ENCODE measurements at regions not wholly inside any gene's neighbourhood (a gene's known extent, or its start where the extent isn't known, plus 50 kb on each side); places are given as distances from the start of the nearest gene placed in this dataset.
"Not testable (repeated sequence)": the region's sequence is repeated elsewhere in the genome, so short reads cannot be mapped to it uniquely, and the experiment has no call there.

DNA sequence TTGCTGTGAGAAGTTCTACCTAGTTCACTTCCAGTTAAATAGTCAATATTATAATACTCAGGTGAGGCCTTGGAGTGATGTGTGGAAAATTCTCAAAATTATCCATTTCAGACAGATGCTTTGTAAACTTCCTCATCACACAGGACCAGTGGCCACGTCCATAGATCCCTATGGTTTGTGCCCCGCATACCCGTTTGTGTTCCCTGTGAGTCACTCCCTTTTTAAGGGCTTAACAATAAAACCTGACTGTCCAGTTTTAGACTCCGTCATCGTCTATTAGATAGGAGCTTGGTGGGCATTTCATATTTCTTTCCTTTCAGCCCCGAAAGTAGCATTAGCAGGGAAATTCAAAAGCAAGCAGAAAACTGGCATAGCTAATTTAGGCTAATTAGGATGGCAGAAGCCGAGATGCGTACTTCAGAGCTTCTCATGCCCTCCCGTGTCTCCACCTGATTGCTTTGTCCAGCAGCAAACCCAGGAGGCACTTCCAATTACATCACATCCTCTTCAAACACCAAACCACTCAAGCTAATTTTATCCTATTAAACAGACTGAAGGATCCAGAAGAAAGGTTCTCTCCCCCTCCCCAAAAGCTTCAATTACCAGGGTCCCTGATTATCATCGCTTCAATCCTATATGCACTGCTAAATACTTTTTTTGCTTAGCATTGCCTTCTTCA, 186.6 kb upstream of the OTX2 start:
- H3K4me3 ChIP-seq (ENCODE audit: low read depth, low read length), result no peak overlapping the region

DNA sequence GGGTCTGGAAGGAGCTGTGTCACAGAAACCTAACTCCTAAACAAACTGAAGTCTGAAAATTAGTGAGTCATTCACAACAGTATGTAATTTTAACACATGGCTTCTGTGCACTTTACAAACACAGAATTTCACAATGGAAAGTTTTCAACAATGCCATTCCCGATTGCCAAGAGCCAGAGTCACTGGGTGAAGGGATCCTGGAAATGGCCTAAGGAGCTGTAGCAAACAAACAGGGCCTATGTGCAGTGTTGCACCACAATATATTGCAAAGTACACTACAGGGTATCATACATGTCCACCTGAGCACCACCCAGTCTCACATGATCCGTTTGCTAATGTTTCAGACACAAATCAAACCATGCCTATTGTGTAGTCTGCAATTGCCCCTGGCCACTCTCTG, 184.7 kb upstream of the OTX2 start:
- H3K4me3 ChIP-seq (ENCODE audit: low read depth, low read length), result no peak overlapping the region

DNA sequence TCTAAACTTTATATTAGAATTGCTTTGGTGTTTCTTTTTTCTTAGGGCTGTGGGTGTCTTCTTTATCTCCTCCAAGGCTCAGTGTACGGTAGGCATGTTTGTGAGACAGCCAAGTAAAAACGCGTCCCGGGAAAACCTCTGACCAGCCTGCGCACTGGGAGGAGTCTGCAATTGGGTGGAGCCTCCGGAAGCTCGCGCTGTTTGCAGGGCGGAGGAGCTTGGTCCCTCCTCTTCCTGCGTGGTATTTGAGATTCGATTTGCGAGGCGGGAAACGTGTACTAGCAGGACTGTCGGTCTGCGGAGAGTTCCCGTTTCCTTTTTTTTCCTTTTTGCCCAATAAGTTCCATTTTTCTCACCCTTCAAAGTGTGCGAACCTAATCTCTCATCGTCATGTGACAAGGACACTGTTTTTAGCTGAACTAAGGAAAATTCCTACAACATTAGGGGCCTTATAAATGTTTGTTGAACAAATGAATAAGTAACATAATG, 182.1 kb upstream of the OTX2 start:
- H3K4me3 ChIP-seq (ENCODE audit: low read depth, low read length), result no peak overlapping the region

DNA sequence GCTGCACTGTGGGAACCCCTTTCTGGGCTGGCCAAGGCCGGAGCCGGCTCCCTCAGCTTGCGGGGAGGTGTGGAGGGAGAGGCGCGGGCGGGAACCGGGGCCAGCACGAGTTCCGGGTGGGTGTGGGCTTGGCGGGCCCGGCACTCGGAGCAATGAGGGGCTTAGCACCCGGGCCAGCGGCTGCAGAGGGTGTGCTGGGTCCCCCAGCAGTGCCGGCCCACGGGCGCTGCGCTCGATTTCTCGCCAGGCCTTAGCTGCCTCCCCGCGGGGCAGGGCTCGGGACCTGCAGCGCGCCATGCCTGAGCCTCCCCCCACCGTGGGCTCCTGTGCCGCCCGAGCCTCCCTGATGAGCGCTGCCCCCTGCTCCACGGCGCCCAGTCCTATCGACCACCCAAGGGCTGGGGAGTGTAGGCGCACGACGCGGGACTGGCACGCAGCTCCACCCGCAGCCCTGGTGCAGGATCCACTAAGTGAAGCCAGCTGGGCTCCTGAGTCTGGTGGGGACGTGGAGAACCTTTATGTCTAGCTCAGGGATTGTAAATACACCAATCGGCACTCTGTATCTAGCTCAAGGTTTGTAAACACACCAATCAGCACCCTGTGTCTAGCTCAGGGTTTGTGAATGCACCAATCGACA, 180.8 kb upstream of the OTX2 start:
- not testable (repeated sequence) for H3K4me3 ChIP-seq (ENCODE audit: low read depth, low read length)

DNA sequence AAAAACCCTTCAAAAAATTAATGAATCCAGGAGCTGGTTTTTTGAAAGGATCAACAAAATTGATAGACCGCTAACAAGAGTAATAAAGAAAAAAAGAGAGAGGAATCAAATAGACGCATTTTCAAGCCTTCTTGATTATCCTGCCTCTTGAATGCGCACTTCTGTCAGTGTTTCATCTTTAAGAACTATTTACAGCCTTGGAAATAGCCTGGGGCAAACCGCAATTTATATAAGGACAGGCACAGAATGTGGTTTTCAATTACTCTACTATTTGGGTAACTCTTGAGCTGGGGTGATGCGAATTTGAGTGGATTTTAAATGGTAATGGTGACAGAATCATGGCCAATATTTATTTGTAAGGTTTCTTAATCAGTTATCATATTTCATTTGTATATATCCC, 179.1 kb upstream of the OTX2 start:
- no peak overlapping the region for H3K4me3 ChIP-seq (ENCODE audit: low read depth, low read length)

DNA sequence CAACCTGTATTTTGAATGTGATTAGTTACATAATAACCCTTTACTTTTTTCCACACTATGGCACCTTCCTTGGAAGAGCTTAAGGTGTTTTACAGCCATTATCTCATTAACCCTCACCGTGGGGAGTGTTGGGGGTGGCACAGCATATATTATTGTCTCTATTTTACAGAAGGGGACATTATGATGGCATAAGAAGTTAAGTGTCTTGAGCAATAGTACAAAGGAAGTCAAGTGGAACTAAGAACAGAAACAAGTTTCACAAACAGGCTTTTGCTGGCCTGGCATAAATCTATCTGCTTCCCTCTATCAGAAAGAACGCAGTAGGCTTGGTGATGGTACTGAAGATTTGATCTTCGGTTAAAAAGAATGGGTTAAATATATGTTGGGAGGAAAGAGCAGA, 169.7 kb upstream of the OTX2 start:
- H3K4me3 ChIP-seq (ENCODE audit: low read depth, low read length), result no peak overlapping the region

DNA sequence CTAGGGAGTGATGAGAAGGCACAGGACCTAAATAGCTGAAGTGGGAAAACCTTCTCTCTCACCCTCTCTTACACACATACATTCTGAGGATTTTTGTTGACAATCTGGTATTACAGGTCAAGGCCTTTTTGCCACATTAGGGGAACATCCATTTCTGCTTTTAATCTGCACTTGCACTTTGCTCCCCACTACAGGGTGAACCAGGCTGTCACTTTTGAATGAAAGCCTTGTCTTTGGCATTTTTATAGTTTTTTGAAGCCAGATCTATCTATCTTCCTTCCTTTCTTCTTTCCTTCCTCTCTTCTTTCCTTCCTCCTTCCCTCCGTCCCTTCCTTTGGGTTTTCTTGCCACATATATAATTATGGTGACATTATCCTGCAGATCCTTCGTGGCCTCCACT, 165.9 kb upstream of the OTX2 start:
- no peak overlapping the region for H3K4me3 ChIP-seq (ENCODE audit: low read depth, low read length)

DNA sequence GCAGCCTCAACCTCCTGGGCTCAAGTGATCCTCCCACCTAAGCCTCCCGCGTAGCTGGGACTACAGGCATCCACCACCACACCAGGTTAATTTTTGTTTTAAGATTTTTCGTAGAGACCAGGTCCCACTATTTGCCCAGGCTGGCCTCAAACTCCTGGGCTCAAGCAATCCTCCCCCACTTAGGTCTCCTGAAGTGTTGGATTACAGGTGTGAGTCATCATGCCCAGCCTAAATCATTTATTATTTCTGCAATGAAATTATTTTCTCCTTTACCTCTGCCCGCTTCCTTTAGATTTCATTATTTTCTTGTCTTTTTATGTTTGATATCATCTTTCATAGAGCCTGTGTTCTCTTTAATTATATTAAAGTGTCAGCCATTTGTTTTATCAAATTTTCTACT, 165.2 kb upstream of the OTX2 start:
- no peak overlapping the region for H3K4me3 ChIP-seq (ENCODE audit: low read depth, low read length)

DNA sequence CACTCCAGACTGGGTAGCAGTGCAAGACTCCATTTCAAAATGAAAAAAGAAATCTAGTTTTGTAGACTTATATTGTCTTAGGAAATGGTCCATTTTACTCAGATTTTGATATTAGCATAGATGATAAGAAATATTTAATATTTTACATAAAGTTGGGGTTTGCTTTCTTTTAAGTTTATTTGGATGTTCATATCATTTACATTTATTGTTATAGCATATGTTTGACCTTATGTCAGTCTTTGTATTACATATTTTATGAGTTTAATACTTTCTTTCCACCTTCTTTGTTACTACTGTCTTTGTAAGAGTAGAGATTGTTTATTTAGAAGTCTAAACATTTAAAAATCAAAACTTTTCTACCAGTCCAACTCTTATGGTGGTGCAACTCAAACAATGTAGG, 162.7 kb upstream of the OTX2 start:
- no peak overlapping the region for H3K4me3 ChIP-seq (ENCODE audit: low read depth, low read length)

DNA sequence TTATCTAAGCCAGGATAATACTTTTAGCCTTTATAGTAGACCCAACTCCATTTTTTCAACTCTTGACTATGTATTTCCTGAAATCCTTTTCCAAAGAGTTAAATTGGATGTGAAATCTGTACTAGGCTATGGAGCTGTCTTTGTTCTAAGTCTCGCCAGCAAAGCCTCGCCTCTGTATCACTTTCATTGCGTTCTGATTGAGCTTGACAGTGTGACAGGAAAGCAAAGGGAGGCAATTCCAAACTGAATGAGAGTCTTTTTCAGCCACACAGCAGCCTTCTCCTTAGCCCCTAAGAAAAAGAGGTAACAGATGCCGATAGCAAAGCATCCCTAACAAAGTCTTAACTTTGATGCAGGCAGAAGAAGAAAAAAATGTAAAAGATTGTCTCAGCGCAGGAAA, 154.6 kb upstream of the OTX2 start:
- no peak overlapping the region for H3K4me3 ChIP-seq (ENCODE audit: low read depth, low read length)

DNA sequence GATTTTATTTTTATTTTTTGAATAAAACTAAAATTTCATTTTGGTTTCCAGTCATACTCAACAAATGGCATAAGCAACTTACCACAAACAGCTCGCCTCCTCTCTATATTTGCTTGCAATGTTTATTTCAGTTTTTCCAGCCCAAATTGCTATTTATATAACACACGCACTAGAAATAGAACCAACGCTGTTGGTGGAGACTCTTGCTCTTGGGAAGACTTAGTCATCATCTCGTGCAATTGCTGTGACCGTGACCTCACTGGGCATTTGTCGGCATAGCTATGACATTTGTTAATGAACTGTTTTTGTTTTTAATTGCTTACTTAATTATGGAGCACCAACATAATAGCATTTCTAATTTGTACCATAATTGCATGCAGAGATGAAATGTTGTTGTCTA, 153.1 kb upstream of the OTX2 start:
- H3K4me3 ChIP-seq (ENCODE audit: low read depth, low read length), result no peak overlapping the region

DNA sequence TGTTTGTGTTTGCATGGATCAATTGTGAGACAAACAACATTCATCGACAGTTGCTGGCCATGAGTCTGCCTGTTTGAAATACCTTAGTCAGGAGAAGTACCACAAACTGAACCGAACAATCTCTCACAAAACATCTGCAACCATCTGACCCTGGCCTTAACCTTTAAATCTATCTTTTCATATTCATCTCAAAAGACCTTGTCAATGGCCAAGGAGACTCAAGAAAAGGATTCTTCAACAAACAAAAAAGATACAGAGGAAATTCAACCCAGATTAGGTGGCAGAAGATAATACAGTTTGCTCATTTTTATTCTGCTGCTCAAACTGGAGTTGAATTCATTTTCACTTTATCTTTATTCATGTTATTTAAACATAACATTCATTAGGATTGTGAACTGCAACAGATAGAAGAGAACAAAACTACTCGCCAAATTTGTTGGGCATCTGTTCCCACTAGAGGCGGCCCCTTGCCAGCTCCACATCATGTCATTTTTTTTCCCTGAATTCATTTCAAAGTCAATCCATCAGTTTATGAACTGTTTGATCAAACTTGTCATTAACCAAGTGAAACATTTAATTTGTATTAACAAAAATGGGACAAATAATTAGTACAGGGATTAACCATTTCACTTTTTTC, 152.3 kb upstream of the OTX2 start:
- no peak overlapping the region for H3K4me3 ChIP-seq (ENCODE audit: low read depth, low read length)

DNA sequence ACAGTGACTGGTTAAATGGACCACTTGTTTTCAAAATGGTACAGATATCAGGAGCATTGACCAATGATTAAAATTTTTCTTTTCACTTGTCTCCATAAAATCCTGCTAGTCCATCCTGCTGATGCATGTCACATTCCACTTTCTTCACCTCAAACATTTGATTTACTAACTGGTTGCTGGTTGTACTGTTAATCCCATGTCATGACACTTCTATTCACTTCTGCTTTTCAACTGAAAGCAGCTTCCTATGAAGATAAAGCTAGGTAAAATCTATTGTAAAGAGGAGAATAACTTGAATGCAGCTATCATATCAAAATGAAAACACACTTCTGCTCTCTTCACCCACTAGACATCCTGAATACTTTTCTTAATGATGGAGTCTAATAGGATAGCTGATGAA, 149.6 kb upstream of the OTX2 start:
- H3K4me3 ChIP-seq (ENCODE audit: low read depth, low read length), result no peak overlapping the region

DNA sequence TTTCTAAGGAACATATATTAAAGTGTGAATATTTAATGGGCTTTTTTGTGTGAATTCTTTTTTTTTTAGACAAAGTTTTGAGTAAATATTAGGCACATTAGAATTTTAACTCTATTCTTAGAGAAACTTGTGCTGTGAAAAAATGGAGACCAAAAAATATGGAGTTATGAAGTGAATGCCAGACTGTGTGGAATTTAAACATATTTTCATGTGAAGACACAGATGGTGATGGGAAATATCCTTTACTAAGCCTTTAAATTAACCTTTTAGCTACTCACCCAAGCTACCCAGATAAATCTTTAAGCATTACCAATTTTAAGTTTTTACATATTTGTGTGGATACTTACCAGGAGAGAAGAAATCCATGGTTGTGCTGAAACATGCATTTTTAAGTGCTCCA, 148.8 kb upstream of the OTX2 start:
- no peak overlapping the region for H3K4me3 ChIP-seq (ENCODE audit: low read depth, low read length)

DNA sequence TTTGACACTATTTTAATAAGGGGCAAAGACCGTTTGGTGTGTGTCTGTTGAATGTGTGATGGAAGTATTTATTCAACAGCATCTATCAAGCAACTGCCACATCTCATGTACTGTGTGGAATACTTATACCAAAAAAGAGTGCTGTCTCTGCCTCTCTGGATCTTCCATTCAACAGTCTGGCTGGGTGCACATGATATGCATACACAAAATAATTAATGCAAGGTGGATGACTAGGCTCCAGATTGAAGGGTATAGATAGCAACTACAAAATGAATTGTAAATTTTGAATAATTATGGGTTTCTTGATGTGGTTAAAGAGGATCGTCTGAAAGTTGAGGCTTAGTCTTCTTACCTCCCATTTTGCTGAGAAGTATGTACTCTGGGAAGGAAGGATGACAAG, 145.9 kb upstream of the OTX2 start:
- H3K4me3 ChIP-seq (ENCODE audit: low read depth, low read length), result no peak overlapping the region

DNA sequence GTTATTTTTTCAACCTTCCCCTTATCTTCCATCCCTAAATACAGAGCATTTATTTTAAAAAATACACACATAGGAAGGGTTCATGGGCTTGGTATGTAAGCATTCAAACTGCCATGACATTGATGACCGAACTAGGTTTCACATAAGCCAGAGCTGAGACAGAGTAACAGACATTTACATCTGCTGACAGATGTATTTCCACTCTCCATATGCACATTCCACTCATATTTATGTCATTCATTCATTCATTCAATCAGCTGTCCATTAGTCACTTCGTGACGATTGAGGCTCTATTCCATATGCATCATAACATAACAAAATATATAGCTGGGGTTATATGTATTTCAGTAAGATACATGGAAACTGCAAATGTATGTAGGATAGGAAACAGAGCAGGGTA, 145.5 kb upstream of the OTX2 start:
- H3K4me3 ChIP-seq (ENCODE audit: low read depth, low read length), result no peak overlapping the region

DNA sequence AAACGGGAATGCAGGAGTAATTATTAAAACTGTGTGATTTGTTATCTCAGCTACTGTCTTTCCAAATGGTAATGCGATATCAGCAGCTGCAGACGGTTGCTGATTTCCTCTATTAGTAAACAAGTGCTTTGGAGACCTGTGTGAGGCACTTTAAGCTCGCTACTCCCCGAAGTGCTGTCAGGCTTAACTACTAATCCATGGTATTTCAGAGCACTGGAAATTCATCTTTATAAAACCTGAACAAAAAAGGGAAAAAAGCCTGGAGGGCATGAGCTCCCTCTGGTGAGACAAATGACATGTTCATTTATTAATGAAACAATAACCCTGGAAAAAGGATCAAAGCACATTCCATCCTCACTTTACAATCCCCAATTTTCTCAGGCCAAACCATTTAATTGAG, 143.6 kb upstream of the OTX2 start:
- no peak overlapping the region for H3K4me3 ChIP-seq (ENCODE audit: low read depth, low read length)

DNA sequence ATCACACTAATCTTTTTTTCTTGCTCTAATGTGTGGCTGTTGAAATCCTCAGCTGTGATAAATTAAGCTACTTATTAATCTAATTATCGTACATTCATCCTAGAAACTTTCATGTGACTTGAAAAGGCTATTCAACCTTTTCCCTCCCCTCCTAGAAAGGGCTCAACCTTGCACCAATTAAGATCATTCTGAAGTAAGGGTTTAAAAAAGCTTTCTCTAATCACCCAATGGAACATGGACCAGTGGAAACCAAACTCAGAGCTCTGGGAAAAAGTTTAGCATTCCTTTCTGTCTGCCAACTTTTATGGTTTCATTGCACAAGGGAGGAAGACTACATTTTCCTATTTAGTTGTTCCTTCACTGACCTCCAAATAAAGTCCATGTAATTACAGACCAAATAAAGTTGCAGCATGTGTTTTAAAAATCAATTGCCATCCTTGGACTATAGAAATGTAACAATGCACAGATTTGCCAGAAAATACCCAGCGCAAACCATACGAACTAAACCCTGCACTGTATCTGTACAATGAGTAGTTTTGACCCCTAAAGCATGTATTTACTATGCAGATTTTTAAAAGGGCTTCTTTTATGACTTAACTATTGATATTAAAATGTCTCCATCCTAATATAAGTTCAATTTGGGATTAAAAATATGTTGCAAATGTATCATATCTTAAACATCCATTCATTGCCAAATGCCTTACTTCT, 142.6 kb upstream of the OTX2 start:
- H3K4me3 ChIP-seq (ENCODE audit: low read depth, low read length), result no peak overlapping the region

DNA sequence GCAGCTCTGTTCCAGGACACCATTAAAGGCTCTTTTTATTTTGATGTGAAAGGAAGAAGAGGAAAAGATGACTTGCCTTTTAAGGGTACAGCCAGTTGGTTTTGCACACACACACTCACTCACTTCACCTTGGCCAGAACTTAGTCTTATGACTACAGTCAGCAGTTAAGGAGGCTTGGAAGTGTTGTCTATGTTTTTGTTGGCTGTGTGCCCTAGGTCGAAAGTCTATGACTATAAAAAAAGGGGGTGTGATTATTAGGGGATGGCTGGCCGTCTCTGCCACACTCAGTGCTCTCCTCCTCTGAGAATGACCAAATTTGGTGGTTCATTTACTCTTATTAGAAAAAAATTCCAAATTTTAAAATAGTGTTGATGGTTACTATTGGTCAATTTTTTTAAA, 139.5 kb upstream of the OTX2 start:
- H3K4me3 ChIP-seq (ENCODE audit: low read depth, low read length), result no peak overlapping the region

DNA sequence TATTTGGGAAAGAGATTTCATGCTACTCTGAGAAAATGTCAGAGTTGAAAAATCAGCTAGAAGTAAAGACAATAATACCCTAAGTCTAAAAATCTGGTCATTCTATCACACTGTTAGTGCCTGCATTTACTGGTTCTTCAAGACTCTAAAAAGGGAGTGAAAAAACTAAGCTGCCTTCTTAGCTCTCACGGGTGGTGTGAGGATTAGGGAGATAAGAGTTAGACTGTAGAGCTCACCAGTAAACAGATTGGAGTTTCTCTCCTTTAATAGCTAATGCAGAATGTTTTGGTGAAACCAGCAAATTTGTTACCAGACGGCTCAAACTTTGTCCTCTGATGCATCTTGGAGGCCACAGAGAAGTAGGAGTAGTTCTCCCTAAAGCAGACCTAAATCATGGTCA, 135.0 kb upstream of the OTX2 start:
- no peak overlapping the region for H3K4me3 ChIP-seq (ENCODE audit: low read depth, low read length)

DNA sequence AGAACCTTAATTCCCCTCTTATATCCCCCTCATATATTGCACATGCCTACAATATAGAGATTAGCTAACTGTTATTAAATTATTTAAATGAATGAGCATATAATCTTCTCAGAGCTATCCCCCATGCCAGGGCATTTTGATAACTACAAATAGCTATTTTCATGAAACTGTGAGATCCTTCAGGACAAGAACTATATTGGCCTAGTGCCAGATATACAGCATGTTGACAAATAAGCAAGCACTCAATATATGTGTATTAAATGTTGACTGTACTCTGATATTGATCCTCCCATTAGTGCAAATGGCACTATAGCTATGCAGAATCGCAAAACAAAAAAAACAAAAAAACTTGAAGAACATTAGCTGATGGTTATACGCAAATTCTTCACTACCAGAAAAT, 134.1 kb upstream of the OTX2 start:
- no peak overlapping the region for H3K4me3 ChIP-seq (ENCODE audit: low read depth, low read length)

DNA sequence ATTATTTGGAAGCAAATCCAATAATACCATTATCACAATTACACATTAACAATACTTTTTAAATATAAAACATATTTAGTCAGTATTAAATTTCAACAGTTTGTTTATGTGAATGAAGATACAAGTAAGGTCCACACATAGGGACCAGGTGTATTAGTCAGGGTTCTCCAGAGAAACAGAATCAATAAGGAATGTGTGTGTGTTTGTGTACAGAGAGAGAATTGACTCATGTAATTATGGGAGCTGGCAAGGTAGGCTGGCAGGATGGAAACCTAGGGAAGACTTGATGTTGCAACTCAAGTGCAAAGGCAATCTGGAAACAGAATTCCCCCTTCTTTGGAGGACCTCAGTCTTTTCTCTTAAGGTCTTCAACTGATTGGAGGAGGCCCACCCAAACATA, 123.2 kb upstream of the OTX2 start:
- no peak overlapping the region for H3K4me3 ChIP-seq (ENCODE audit: low read depth, low read length)
